ENCODE measurements at regions not wholly inside any gene's neighbourhood (a gene's known extent, or its start where the extent isn't known, plus 50 kb on each side); places are given as distances from the start of the nearest gene placed in this dataset.
"Not testable (repeated sequence)": the region's sequence is repeated elsewhere in the genome, so short reads cannot be mapped to it uniquely, and the experiment has no call there.

DNA sequence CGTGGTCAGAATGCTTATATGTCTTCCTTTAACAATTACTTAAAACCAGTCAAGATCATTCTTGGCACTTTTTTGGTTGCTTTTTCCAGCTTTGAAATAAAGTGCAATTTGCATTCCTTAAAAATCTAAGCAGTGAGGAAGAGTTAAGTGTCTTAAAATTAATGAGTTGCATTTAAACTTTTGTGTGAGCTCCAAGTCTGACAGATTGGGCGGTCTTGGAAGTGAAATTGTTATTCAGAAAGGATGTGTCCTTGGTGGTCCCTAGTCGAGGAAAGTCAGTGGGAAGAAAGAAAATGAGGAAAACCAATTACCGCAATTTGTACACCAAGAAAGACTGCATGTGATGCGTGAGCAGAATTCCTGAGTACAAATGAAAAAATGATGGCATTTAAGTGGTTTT, 132.5 kb downstream of the HHIPL2 start:
- no peak for DNase-seq

GRCh38 chr1:222413991-222414549, 133.8 kb downstream of the HHIPL2 start:
- no peak for DNase-seq

DNA sequence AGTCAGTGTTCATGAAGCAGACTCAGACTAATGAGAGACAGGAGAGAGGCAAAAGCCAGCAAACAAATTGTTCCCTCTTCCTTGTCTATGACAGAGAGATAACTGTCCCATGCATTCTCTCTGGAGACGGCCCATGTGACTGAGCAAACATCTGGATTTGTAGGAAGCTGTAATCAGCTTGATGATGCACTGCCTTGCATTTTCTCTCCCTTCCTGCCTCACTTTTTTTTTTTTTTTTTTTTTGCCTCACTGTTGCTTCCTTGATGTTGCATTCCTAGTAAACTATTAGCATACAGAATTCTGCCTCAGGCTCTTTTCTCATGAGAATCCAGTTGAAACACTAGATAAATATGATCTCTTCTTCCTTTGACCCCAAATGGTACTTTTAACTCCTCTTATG, 134.5 kb downstream of the HHIPL2 start:
- no peak for DNase-seq

- DNase-seq, result no peak
Observed at GRCh38 chr1:222404710-222405109, 143.2 kb downstream of the HHIPL2 start.

- DNase-seq, result no peak
Observed at GRCh38 chr1:222399197-222399596, 148.7 kb downstream of the HHIPL2 start.

DNA sequence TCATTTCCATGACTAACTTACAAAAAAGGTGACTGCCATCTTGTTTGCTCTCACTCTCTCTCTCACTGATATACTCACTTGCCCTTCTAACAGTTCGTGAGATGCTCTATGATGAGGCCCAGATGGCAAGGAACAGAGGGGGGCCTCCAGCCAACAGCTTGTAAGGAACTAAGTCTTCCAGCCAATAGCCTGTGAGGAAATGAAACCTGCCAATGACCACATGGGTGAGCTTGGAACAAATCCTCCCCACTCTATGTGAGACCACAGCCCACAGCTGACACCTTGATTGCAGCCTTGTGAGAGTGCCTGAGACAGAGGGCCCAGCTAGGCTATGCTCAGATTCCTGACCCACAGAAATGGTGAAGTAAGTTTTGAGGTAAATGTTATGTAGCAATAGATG, 153.7 kb downstream of the HHIPL2 start:
- no peak for DNase-seq

GRCh38 chr1:222392556-222392955, 155.3 kb downstream of the HHIPL2 start:
- no peak for DNase-seq

- no peak for DNase-seq
Observed at GRCh38 chr1:222390181-222390580, 157.7 kb downstream of the HHIPL2 start.

DNA sequence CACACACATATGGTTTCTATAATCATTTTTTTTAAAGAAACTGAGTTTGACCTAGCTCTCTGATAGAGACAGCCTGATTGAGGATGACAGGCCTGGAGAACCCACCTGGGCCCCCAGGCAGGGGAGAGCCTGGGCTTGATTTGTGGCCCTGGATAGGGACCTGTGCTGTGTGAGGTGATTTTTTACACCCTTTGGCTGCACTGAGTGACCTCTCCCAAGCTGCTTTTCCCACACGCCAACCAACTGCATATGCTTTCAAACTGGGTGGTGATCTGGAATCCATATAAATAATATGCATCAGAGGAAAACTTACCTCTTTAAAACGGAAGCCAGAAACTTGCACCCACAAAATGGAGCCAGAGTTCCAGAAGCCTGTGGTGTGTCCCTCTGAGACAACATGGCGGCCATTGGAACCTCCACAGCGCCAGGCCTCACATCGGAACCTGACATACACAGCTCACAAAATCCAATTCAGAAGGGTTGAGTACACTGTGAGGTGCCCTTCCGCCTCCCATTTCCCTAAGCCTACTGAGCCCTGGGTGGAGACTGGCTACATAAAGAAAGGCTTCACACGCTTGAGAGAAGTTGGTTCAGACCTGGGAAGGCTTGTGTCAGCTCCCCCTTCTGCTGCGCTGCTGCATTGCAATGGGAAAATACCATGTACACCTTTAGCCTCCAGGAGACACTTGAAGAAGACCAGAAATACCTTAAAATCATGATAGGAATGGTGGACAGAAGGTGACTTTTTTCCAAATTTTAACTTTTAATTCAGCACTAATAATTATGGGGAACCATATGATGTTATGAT, 160.7 kb downstream of the HHIPL2 start:
- DNase-seq, result no peak

DNA sequence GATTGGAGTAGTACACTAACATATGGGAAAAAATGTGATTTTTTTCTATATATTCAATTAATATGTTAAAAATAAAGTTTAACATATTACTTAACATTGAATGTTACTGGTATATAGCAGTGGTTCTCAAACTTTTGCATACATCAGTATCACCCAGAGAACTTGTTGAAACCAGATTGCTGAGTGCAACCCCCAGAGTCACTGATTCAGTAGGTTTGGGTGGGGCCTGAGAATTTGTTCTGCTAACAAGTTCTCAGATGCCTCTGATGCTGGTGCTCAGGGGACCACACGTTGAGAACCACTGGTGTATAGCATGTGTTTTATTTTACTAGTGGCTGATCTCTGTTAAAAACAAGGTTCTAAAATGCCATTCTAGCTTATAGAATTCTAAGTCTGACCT, 161.9 kb downstream of the HHIPL2 start:
- DNase-seq, result no peak

GRCh38 chr1:222385262-222385661, 162.6 kb downstream of the HHIPL2 start:
- DNase-seq, result no peak

DNA sequence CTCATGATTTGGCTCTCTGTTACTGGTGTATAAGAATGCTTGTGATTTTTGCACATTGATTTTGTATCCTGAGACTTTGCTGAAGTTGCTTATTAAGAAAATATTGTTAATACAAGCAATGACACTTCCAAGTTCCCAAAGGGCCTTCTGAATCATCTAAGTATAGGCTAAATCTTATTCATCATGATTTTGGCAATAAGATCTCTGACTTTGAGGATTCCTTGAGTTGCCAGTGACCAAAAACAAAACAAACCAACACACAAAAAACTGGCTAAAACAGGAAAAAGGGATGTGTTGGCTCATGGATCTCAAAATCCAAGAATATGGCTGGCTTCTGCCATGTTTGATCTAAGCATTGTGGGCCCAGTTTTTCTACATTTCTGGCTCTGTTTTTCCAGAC, 163.4 kb downstream of the HHIPL2 start:
- DNase-seq, result no peak

DNA sequence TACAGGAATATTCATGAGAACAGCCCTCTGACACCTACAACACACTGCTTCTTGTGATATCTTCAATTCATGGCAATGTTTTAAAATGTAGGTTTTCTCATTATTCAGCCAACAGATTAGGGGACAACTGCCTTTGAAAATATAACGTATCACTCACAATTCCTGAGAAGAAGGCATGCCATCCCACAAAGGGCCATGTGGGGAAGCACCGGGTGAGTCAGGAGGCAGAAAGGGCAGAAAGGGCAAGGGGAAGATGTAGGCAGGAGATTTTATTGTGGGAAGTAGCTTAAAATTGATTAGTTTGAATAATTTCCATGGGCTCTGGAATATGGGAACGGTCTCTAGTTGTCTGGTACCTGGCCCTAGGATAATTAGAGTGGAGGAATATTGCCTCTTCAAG, 165.7 kb downstream of the HHIPL2 start:
- DNase-seq, result no peak

DNA sequence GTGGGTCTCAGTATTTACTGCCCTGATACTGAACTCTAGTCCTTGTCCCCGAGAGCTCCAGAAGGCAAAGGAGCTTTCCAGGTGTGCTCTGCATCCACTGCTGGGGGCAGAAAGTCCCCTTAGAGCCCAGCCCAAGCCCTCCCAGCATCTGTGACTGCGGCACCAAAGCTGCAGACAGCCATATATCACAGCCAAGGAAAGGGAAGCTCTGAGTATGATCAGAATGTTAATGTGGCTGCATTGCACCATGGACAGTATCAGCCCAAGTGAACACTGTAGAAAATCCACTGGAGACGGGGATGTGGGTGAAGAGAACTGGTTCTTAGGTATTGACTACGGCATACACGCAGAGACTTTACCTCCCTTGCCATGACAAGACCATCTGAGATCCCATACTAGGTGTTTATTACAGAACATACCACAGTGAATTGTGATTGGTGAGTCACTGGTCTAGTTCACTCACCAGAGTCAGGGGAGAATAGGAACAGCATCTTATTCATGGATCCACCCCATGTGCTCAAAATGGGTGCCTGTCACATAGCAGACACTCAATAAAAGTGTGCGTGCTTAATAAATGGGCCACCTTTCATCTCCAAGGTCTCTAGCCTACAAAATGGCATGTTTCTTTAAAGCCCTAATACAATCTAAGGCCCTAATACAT, 170.3 kb downstream of the HHIPL2 start:
- DNase-seq, result no peak

GRCh38 chr1:222376791-222377190, 171.1 kb downstream of the HHIPL2 start:
- not testable (repeated sequence) for DNase-seq

GRCh38 chr1:222375701-222376100, 172.2 kb downstream of the HHIPL2 start:
- DNase-seq, result no peak

DNA sequence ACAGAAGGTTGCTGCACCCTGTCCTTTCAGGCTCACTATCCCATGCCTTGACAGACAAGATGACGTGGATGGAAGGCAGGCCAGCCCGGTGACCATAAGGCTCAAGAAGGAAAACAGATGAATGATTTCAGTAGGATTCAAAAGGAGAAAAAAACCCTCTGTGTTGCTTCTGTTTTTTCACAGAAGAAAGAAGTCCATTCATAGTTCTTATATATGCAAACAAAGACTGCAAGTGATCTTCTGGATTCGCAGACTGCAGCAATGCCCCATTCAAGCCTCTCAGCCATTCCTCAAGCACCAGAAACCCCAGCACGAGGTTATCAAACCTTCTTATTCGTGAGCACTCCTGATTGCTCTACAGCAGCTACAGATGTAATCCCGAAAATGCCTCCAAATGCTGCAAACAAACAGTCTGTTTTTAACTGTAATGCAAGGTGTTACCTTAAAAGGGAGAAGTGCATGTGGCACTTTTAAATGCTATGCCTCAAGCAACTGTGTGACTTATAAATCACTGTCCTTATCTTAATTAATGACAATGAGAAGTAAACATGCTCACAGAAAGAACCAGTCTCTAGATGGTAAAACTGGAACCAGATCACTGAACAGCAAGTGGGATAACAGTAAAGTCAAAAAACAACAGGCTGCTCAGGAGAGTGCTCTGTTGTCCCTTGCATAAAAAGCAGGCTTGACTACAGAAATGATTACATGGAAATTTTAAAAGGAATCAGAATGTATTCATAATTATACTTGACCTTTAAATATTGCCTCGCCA, 173.9 kb downstream of the HHIPL2 start:
- DNase-seq, result no peak

DNA sequence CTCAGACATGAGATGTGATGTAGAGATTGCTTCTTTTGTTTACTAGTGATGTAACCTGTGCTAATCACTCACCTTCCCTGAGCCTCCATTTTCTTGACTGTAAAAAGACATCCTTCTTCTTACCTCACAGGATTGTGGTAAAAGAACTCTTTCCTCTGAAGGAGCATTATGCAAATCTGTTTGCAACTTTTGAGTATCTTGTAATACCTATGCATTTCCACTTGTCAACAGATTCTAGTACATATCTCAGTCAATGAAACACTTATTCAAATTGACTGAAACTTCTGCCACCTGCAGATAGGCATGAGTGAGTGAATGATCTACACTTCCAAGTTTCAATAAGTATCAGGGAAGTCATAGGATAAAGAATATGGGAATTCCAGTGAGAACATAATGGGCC, 174.7 kb downstream of the HHIPL2 start:
- DNase-seq, result no peak

GRCh38 chr1:222372221-222372620, 175.7 kb downstream of the HHIPL2 start:
- no peak for DNase-seq

- DNase-seq, result no peak
Observed at GRCh38 chr1:222370913-222371675, 176.8 kb downstream of the HHIPL2 start.

- no peak for DNase-seq
Observed at GRCh38 chr1:222370081-222370912, 177.6 kb downstream of the HHIPL2 start.

DNA sequence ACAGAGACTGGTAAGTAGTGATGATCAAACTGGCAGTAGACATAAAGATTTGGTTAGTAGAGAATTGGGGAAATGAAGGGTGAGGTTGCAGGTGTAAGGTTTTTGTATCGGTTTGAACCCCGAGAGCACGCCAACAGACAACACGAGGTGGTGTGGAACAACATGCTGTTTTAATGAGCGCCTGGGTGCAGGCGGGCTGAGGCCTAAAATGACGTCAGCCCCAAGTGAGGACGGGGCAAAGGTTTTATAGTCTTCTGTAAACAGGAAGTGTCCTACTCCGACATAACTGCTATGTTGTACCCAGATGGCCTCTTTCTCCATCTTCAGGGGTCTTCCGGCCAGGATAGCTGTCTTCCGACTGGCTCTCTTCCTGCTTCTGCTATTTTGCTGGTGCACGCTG, 178.8 kb downstream of the HHIPL2 start:
- no peak for DNase-seq
